IMR-90 (cell line): ENCODE measurements at regions not wholly inside any gene's neighbourhood (a gene's known extent, or its start where the extent isn't known, plus 50 kb on each side); places are given as distances from the start of the nearest gene placed in this dataset.

Source experiments
- ATAC-seq: fragments of 200-7000 bp; cut with Tn5 transposase; 2 replicates; pipeline ENCODE4 v1.9.1; 2020; ENCODE audit warnings: low read depth, mild to moderate bottlenecking, moderate library complexity
- BruUV-seq: library from RNA; stranded (reverse); fragments of 400-500 nt; replicated peaks from 2 replicates; lab custom pipeline; 2021; lab: Mats Ljungman, UMichigan
- CTCF ChIA-PET: fragments of 300-600 bp; formaldehyde crosslinking; extraction: SDS; loops from one replicate; lab custom pipeline; 2021; ENCODE audit warnings: antibody characterized with exemption; lab: Yijun Ruan, JAX
- POLR2A ChIA-PET: fragments of 300-600 bp; sonication (Branson Sonifier 250); formaldehyde crosslinking; loops from one replicate; lab custom pipeline; 2022; ENCODE audit warnings: antibody characterized with exemption; ENCODE audit not compliant: unreplicated experiment; lab: Charles Lee
- DNase-seq: peaks from one replicate; pipeline ENCODE4 v3.0.0; 2013
- H2AFZ ChIP-seq: replicated peaks from 2 replicates; pipeline ENCODE3; 2013; ENCODE audit warnings: low read length, mild to moderate bottlenecking; ENCODE audit not compliant: poor library complexity
- H2AK5ac ChIP-seq: 2 replicates; pipeline ENCODE4 v1.6.1; 2013; ENCODE audit warnings: low read depth, low read length, inconsistent platforms
- H2AK9ac ChIP-seq: replicated peaks from 2 replicates; pipeline ENCODE3; 2013; ENCODE audit warnings: mild to moderate bottlenecking, low read depth, low read length, moderate library complexity; ENCODE audit not compliant: poor library complexity
- H2BK120ac ChIP-seq: 2 replicates; pipeline ENCODE4 v1.6.1; 2013; ENCODE audit warnings: low read depth, low read length, inconsistent platforms
- H2BK15ac ChIP-seq: 3 replicates; pipeline ENCODE4 v1.6.1; 2013; ENCODE audit warnings: low read depth, low read length, inconsistent platforms
- H2BK20ac ChIP-seq: 2 replicates; pipeline ENCODE4 v1.6.1; 2013; ENCODE audit warnings: low read depth, mild to moderate bottlenecking, inconsistent platforms, low read length, moderate library complexity
- H2BK5ac ChIP-seq: 2 replicates; pipeline ENCODE4 v1.6.1; 2013; ENCODE audit warnings: mild to moderate bottlenecking, low read depth, low read length, inconsistent platforms; ENCODE audit not compliant: poor library complexity, severe bottlenecking
- H3K14ac ChIP-seq: replicated peaks from 2 replicates; pipeline ENCODE4 v1.6.1; 2013; ENCODE audit warnings: low read depth, low read length, inconsistent platforms
- H3K18ac ChIP-seq: 2 replicates; pipeline ENCODE4 v1.6.1; 2013; ENCODE audit warnings: low read depth, low read length, control low read depth
- H3K23ac ChIP-seq: 2 replicates; pipeline ENCODE4 v1.6.1; 2013; ENCODE audit warnings: low read depth, low read length, inconsistent platforms
- H3K27ac ChIP-seq: 2 replicates; pipeline ENCODE4 v1.5.1; 2013; ENCODE audit warnings: mild to moderate bottlenecking, control low read depth, low read length; ENCODE audit not compliant: insufficient read depth
- H3K27me3 ChIP-seq: 2 replicates; pipeline ENCODE4 v1.6.1; 2013; ENCODE audit warnings: low read length; ENCODE audit not compliant: control insufficient read depth, insufficient read depth
- H3K36me3 ChIP-seq: 2 replicates; pipeline ENCODE4 v1.6.1; 2013; ENCODE audit warnings: low read length, mixed read lengths; ENCODE audit not compliant: control insufficient read depth, insufficient read depth
- H3K4ac ChIP-seq: 2 replicates; pipeline ENCODE4 v1.6.1; 2013; ENCODE audit warnings: low read depth, low read length, inconsistent platforms
- H3K4me1 ChIP-seq: 2 replicates; pipeline ENCODE4 v1.6.1; 2013; ENCODE audit warnings: low read length, mixed read lengths; ENCODE audit not compliant: control insufficient read depth, insufficient read depth
- H3K4me2 ChIP-seq: 2 replicates; pipeline ENCODE4 v1.6.1; 2013; ENCODE audit warnings: low read depth, mild to moderate bottlenecking, control low read depth, low read length, moderate library complexity
- H3K4me3 ChIP-seq: 2 replicates; pipeline ENCODE4 v1.5.1; 2013; ENCODE audit warnings: low read depth, mild to moderate bottlenecking, control low read depth, low read length, moderate library complexity; ENCODE audit not compliant: insufficient read depth
- H3K56ac ChIP-seq: 2 replicates; pipeline ENCODE4 v1.6.1; 2013; ENCODE audit warnings: low read length, inconsistent platforms; ENCODE audit not compliant: insufficient read depth; ENCODE audit errors: extremely low read depth
- H3K79me1 ChIP-seq, 2 experiments: 2 replicates each; pipeline ENCODE4 v1.6.1; 2013; ENCODE audit warnings: low read length in 2 of 2, inconsistent platforms in 1 of 2, low read depth in 1 of 2
- H3K9ac ChIP-seq: 2 replicates; pipeline ENCODE4 v1.6.1; 2013; ENCODE audit warnings: low read depth, low read length, control low read depth
- H3K9me1 ChIP-seq: 2 replicates; pipeline ENCODE4 v1.6.1; 2013; ENCODE audit warnings: low read length, inconsistent platforms; ENCODE audit not compliant: insufficient read depth
- H3K9me3 ChIP-seq: 2 replicates; pipeline ENCODE4 v1.6.1; 2013; ENCODE audit warnings: low read length; ENCODE audit not compliant: control insufficient read depth, insufficient read depth
- H4K20me1 ChIP-seq: 2 replicates; pipeline ENCODE4 v1.6.1; 2013; ENCODE audit warnings: low read length, inconsistent platforms; ENCODE audit not compliant: insufficient read depth
- H4K5ac ChIP-seq: 2 replicates; pipeline ENCODE4 v1.6.1; 2013; ENCODE audit warnings: mild to moderate bottlenecking, low read depth, low read length, control low read depth
- H4K8ac ChIP-seq, 2 experiments: 2 replicates each; pipeline ENCODE4 v1.6.1; 2013; ENCODE audit warnings: low read depth in 2 of 2, low read length in 2 of 2, control low read depth in 1 of 2, inconsistent platforms in 1 of 2
- H4K91ac ChIP-seq: 2 replicates; pipeline ENCODE4 v1.6.1; 2013; ENCODE audit warnings: low read depth, low read length, inconsistent platforms; ENCODE audit not compliant: insufficient read depth
- BHLHE40 ChIP-seq: fragments of 150-350 bp; IDR thresholded peaks from 2 replicates; pipeline ENCODE4 v1.6.1; 2016; ENCODE audit warnings: mild to moderate bottlenecking, low read depth, low read length
- CEBPB ChIP-seq: IDR thresholded peaks from 2 replicates; pipeline ENCODE4 v1.6.1; 2012; ENCODE audit warnings: low read depth, low read length, improper control_type of control experiment
- CHD1 ChIP-seq: IDR thresholded peaks from 2 replicates; pipeline ENCODE4 v1.6.1; 2012; ENCODE audit warnings: low read depth, low read length, improper control_type of control experiment
- CTCF ChIP-seq: conservative IDR thresholded peaks from 2 replicates; pipeline ENCODE4 v1.5.1; 2012; ENCODE audit warnings: mild to moderate bottlenecking, low read depth, low read length, improper control_type of control experiment
- ELK1 ChIP-seq: fragments of 150-350 bp; IDR thresholded peaks from 2 replicates; pipeline ENCODE4 v1.6.1; 2016; ENCODE audit warnings: low read depth, mild to moderate bottlenecking, low read length, moderate library complexity, borderline replicate concordance
- FOS ChIP-seq: fragments of 150-350 bp; IDR thresholded peaks from 2 replicates; pipeline ENCODE4 v1.6.1; 2016; ENCODE audit warnings: low read depth, low read length
- MAFK ChIP-seq: IDR thresholded peaks from 2 replicates; pipeline ENCODE4 v1.6.1; 2012; ENCODE audit warnings: low read depth, low read length, improper control_type of control experiment
- MAZ ChIP-seq: IDR thresholded peaks from 2 replicates; pipeline ENCODE4 v1.6.1; 2012; ENCODE audit warnings: low read depth, mild to moderate bottlenecking, low read length, improper control_type of control experiment, moderate library complexity, borderline replicate concordance
- NFE2L2 ChIP-seq: fragments of 150-350 bp; IDR thresholded peaks from 2 replicates; pipeline ENCODE4 v1.6.1; 2016; ENCODE audit warnings: low read depth, mild to moderate bottlenecking, low read length
- POLR2A ChIP-seq: IDR thresholded peaks from 2 replicates; pipeline ENCODE4 v1.6.1; 2012; ENCODE audit warnings: mild to moderate bottlenecking, low read depth, low read length
- RAD21 ChIP-seq: IDR thresholded peaks from 2 replicates; pipeline ENCODE4 v1.6.1; 2012; ENCODE audit warnings: low read length, improper control_type of control experiment
- RCOR1 ChIP-seq: IDR thresholded peaks from 2 replicates; pipeline ENCODE4 v1.6.1; 2012; ENCODE audit warnings: mild to moderate bottlenecking, low read length, improper control_type of control experiment; ENCODE audit not compliant: insufficient replicate concordance
- RFX5 ChIP-seq: IDR thresholded peaks from 2 replicates; pipeline ENCODE4 v1.8.0; 2012; ENCODE audit warnings: low read depth, mild to moderate bottlenecking, low read length, moderate library complexity
- SMC3 ChIP-seq: fragments of 150-350 bp; IDR thresholded peaks from 2 replicates; pipeline ENCODE4 v1.6.1; 2016; ENCODE audit warnings: low read depth, mild to moderate bottlenecking, antibody characterized with exemption, low read length, moderate library complexity
- USF2 ChIP-seq: fragments of 150-350 bp; IDR thresholded peaks from 2 replicates; pipeline ENCODE4 v1.6.1; 2017; ENCODE audit warnings: mild to moderate bottlenecking, antibody characterized with exemption, low read length, low read depth
- WGBS, 2 experiments: methylation state at CpG; one replicate each; pipeline versions ENCODE4 v1.1.5 to v1.1.7; 2013; ENCODE audit warnings: missing lambda C conversion rate in 2 of 2; ENCODE audit not compliant: insufficient read length in 1 of 2; ENCODE audit errors: extremely low coverage in 2 of 2; 5-methylcytosine and 5-hydroxymethylcytosine counted together
- dilution Hi-C: fragments of 300-500 bp; cut with HindIII; formaldehyde crosslinking; loops from one replicate; pipeline ENCODE4 v1.14.3; 2018; ENCODE audit warnings: low sequenced_read_pairs; ENCODE audit not compliant: unreplicated experiment
- in situ Hi-C: fragments of 300-500 bp; cut with MboI; formaldehyde crosslinking; loops from 3 replicates; pipeline ENCODE4 v1.14.3; 2019; ENCODE audit warnings: low sequenced_read_pairs, inconsistent platforms, mixed read lengths
- intact Hi-C: fragments of 100-400 bp; cut with micrococcal nuclease; formaldehyde crosslinking; loops from 2 replicates; pipeline ENCODE4 v1.10.0; 2022

GRCh38 chr12:115558281-115558680 is 719.2 kb downstream of the MED13L start:
- no peaks in the 10 kb centered on the region; the same call in 1 of the 2 replicates for H3K27me3 ChIP-seq

More at GRCh38 chr12:115558281-115558680, 719.2 kb downstream of the MED13L start:
- Histone ChIP-seq H2AK5ac (no peak overlapping the region), H3K36me3 (no peaks in the 10 kb centered on the region), H3K4me3 (no peak overlapping the region), H3K79me1 (no peaks in the 10 kb centered on the region), H4K20me1 (no peaks in the 10 kb centered on the region), H3K23ac (no peak overlapping the region), H3K4ac (no peak overlapping the region), H3K9ac (no peak overlapping the region), H3K4me1 (no peaks in the 10 kb centered on the region), H3K9me1 (no peaks in the 10 kb centered on the region), H4K5ac (no peak overlapping the region), H3K56ac (no peak overlapping the region), H2BK120ac (no peak overlapping the region), H4K8ac (no peak overlapping the region), H2BK15ac (no peak overlapping the region), H3K14ac (no peak overlapping the region), H3K18ac (no peak overlapping the region), H4K91ac (no peak overlapping the region), H2BK20ac (no peak overlapping the region), H3K27ac (no peak overlapping the region), H2AK9ac (no peak overlapping the region), H2AFZ (no peak overlapping the region), H3K4me2 (no peak overlapping the region), H2BK5ac (no peak overlapping the region), H3K9me3 (no peaks in the 10 kb centered on the region)
- dilution Hi-C loops (no loop called here), intact Hi-C loops (no loop called here), in situ Hi-C loops (no loop called here)
- no TSS peak for BruUV-seq
- no peak for TF ChIP-seq SMC3
- no peak for TF ChIP-seq MAFK
- no peak for TF ChIP-seq RAD21
- TF ChIP-seq BHLHE40 = no peak
- TF ChIP-seq CTCF = no peak
- no peak for TF ChIP-seq CEBPB
- TF ChIP-seq NFE2L2 = no peak
- no peak for TF ChIP-seq CHD1
- no peak for TF ChIP-seq FOS
- no peak for TF ChIP-seq ELK1
- no peak for TF ChIP-seq MAZ
- TF ChIP-seq RFX5 = no peak
- no peak for TF ChIP-seq USF2
- TF ChIP-seq POLR2A = no peak
- TF ChIP-seq RCOR1 = no peak
- ChIA-PET POLR2A (no interaction called here), CTCF (no interaction called here)
- no peak for ATAC-seq
- no peak for DNase-seq
- no CpG with 5 or more reads among the region's 5 CpGs for WGBS, 2 experiments
